ENCODE measurements at regions not wholly inside any gene's neighbourhood (a gene's known extent, or its start where the extent isn't known, plus 50 kb on each side); places are given as distances from the start of the nearest gene placed in this dataset.

- TF ChIP-seq TEAD1 (CRISPR knock-in tag; IDR thresholded peaks at IDR 0.05) (no peak), SMAD4 (CRISPR knock-in tag; IDR thresholded peaks at IDR 0.05) (no peak), CREB1 (CRISPR knock-in tag; IDR thresholded peaks at IDR 0.05) (no peak), KAT7 (CRISPR knock-in tag; IDR thresholded peaks at IDR 0.05; ENCODE audit: borderline replicate concordance) (no peak), USF1 (CRISPR knock-in tag; IDR thresholded peaks at IDR 0.05) (no peak)
These were observed 409.3 kb downstream of the PRKD1 start for GRCh38 chr14:29518335-29518734.

Measured in WTC11 (cell line).